NCI-H524 treated with DMSO at 0.1 percent for 48 hours (cell line): ENCODE measurements at regions not wholly inside any gene's neighbourhood (a gene's known extent, or its start where the extent isn't known, plus 50 kb on each side); places are given as distances from the start of the nearest gene placed in this dataset.
"Not testable (repeated sequence)": the region's sequence is repeated elsewhere in the genome, so short reads cannot be mapped to it uniquely, and the experiment has no call there.

Experiments used
- DNase-seq: peaks from one replicate; lab custom pipeline; 2025; lab: John Stamatoyannopoulos, UW

DNA sequence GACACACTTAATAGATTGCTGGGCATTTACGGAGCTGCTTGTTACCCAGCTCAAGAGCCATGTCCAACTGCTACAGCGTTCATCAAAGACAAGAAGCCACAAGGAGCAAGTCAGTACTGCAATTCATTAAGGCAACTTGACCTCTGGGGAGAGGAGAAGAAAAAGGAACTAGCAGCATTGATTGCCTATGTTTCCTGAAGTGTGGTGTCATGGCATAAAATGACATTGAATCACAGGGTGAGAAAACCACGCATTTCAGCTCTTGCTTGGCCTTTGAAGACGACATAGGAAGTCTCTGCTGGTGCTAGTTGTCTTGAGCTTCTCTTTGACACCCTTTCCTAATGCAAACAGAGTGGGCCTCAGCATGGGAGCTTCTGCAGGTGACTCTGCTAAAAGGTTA is 139.1 kb downstream of the CDH26 start:
- DNase-seq: no peak

DNA sequence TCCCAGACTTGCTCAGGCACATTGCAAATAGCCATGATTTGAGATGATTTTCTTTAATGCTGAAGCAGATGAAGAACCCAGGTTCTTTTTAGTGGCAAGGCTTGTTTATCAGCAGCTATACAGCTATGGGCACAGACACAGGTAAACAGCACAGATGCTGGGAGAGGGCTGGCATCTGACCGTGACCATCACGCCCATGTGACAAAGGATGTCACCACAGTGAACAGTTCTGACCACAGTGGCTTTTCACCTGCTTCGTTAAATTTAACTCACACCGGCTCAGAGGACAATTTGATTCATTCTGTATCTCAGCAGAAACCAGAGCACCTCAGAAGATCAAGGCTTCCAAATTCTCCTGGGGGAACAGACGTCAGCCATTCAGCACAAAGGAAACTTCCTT is 142.6 kb downstream of the CDH26 start:
- no peak for DNase-seq

DNA sequence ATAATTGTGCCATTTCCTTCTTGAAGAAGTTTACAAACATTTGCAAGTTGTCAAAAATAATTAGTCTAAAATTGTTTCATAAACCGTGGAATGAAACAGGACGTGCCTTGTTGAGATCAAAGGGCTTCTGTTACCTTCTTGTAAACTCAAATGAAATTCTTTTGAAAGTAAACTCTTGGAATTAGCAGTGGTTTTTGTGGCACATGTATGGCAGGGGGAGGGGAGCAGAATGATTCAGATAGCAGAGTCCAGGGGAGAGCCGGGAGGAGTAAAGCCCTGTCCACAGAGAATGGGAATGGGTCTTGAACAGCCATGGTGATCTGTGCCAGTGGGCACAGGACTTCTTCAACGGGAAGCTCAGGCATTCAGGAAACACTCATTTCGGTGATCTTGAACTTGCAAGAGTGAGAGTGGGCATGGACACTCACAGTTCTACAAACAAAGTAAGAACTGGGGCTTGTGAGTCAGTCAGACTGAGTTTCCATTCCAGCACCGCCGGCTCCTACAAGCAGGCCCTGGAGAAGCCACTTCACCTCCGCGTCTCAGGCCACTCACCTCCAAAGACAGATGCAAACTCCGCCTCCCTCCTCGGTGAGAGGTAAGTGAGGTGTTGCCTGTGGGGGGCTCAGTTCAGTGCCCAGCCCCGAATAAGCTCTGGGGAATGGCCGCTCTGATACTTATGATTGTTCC is 143.1 kb downstream of the CDH26 start:
- DNase-seq: no peak

DNA sequence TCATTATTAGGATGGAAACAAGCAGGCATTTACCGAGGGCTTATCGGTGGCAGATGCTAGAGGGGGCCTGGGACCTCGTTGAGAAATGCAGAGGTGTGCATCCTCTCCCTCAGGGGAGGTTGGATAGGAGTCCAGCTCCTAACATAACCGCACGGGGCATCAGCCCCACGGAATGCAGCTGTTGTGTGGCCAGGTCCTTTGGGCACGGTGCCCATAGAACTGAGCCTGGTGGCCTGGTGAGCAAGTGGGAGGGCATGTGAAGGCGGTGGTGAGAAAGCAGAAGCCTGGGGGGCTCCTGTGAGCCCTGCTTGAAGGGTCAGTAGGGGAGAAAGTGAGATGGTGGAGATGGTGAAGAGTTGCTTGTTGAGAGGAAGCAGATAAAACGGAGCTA is 143.7 kb downstream of the CDH26 start:
- no peak for DNase-seq

DNA sequence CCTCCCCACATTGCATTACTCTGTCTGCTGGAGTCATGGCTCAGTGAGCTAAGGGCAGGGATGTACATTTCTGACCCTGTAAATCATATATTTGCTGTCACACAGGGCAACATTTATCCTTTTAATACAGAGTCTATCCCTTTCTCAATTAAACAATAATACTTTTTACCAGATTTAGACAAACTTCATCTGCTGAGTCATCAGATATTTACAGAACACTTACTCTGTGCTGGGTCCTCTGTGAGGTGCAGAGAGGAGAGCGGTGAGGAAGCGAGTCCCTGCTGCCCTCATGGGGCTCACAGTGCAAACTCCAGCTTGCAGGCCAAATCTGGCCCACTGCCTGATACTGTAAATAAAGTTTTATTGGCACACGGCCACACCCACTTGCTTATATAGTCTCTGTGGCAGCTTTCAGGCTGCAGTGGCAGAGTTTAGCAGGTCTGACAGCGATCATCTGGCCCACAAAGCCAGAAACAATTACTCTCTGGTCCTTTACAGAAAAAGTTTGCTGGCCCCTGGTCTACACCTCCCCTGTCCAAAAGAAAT is 144.5 kb downstream of the CDH26 start:
- DNase-seq: no peak

DNA sequence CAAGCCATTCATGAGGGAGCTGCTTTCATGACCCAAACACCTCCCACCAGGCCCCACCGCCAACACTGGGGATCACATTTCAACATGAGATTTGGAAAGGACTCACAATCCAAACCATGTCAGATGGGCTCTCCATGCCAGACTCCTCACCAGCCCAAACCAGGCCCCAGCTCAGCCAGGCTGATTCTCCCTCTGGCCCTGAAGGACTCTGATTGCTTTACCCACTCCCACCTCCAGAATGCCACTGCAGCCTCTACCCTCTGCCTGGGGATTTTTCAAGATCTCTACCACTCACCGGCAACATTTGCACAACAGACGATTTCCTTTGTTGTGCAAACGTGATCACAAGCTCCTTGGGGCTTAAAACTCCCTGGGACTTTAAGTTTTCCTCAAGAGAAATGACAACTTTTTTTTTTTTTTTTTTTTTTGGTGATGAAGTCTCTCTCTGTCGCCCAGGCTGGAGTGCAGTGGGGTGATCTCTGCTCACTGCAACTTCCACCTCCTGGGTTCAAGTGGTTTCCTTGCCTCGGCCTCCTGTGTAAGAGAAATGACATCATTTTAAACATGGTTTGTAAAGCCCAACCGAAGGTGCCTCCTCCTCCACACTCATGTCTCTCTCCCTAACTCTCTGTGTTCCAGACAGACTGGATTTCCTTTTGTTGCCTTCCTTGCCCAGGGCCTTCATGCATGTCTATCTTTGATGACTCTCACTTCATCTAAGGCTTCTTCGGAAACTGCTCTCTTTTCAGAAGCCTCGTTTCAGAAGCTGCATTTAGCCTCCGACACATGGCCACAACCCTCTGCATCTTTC is 147.0 kb downstream of the CDH26 start:
- DNase-seq: no peak

DNA sequence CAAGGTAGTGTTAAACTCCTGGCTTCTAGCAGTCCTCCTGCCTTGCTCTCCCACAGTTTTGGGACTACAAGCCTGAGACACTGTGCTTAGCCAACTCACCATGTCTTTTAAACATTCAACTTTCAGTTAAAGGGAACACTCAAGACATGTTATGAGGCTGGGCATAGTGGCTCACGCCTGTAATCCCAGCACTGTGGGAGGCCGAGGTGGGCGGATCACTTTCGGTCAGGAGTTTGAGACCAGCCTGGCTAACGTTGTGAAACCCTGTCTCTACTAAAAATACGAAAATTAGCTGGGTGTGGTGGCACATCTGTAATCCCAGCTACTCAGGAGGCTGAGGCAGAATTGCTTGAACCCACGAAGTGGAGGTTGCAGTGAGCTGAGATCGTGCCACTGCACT is 148.0 kb downstream of the CDH26 start:
- not testable (repeated sequence) for DNase-seq

DNA sequence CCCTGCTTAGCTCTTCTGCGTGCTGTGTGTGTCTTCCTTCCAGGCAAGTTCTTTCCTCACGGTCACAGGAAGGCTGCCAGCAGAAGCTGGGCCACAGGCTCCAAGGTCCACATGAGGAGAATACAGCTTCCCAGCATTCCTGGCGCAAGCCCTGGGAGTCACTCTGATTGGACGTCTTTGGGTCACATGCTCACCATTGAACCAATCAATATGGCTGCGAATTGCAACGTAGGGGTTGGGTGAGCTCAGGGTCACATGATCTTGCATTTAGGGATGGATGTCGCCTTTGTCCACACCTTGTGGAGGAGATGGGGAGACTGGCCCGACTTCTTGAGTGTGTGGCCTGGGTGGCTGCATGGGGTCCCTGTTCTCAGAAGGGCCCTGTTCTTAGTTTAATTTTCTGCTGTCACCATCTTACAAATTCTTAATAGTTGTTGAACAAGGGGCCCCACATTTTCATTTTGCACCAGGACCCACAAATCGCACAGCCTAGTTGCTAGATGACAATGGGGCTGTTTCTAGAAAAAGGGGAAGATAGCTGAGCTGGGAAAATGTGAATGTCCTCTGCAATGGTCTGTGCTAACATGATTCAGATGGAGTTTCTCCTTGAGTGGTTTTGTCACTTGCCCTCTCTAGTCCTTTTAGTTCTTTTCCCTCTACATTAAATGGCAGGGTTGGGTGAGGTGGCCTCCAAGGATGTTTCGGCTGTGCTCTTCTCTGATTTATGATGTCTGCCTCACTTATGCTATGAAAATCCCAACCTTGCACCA is 149.6 kb downstream of the CDH26 start:
- DNase-seq: no peak

DNA sequence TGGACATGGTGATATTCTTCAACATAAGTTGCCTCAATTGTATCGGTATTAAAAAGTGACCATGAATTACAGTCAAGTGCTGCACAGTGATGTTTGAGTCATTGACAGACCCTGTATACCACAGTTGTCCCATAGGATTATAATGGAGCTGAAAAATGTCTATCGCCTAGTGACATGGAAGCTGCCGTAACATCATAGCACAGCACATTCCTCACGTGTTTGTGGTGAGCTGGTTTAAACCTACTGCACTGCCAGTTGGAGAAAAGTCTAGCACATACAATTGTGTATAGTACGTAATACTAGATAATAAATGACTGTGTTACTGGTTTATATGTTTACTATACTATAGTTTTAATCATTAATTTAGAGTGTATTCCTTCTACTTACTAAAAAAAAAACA is 150.2 kb downstream of the CDH26 start:
- no peak for DNase-seq

DNA sequence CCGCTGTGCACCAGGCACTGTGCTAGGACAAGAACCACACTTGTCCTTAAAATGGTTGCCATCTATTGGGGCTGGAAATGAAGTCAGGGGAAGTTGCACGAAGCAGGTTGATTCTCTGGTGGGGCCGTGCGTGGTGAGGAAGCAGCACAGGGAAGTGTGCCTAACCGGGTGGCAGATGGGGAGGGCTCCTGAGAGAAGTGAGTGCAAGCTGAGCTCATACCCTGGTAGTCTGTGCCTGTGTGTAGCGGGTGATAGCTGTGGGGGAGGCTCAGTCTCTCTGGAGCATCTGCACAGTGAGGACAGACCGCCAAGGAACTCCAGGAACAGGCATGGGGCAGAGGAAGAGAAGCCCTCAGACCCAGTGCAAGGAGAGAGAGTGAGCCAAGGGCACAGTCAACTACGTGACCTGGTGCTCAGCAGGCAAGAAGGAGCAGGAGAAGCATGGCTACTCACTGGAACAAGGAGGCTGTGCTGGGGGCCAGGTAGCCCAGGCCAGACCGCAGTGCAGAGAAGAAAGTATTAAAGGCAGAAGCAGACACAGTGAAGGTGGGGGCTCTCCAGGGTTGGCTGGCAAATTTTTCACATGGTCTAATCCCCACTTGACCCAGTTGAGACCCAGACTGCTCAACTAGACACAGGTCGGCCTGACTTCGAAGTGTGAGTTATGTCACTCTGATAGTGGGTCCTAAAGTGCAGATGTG is 155.0 kb downstream of the CDH26 start:
- DNase-seq: peak; percentile 56

DNA sequence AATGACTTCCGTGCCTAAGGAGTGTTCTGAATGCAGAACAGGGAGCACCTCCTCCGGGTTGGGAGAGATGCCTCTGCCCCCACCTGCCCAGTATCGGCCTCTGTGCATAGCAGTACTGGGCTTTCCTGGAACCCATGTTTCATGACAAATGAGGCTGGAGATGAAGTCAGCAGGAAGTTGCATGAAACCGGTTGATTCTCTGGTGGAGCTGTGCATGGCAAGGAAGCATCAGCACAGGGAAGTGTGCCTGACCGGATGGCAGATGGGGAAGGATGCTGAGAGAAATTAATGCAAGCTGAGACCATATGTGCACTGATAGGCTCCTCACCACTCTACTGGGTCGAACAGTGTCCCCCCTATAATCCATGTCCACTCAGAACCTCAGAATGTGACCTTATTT is 155.5 kb downstream of the CDH26 start:
- DNase-seq: peak; percentile 51

DNA sequence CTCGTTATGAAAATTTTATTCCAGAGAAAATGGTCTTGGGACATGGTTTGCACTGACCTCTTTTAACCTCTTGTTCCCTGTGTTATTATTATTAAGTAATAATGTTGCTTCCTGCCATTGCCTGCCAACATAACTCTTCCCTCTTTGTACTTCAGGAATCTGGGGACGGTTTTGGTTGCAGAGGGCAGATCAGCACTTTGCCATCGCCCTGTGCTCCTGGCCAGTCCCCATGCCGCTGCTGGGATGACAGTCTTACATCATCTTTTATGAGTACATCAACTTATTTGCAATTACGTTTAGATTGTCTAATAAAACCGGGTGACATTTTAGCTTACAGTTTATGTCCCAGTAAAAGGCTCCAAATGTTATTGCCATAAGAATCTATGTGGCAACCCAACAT is 157.2 kb downstream of the CDH26 start:
- no peak for DNase-seq

DNA sequence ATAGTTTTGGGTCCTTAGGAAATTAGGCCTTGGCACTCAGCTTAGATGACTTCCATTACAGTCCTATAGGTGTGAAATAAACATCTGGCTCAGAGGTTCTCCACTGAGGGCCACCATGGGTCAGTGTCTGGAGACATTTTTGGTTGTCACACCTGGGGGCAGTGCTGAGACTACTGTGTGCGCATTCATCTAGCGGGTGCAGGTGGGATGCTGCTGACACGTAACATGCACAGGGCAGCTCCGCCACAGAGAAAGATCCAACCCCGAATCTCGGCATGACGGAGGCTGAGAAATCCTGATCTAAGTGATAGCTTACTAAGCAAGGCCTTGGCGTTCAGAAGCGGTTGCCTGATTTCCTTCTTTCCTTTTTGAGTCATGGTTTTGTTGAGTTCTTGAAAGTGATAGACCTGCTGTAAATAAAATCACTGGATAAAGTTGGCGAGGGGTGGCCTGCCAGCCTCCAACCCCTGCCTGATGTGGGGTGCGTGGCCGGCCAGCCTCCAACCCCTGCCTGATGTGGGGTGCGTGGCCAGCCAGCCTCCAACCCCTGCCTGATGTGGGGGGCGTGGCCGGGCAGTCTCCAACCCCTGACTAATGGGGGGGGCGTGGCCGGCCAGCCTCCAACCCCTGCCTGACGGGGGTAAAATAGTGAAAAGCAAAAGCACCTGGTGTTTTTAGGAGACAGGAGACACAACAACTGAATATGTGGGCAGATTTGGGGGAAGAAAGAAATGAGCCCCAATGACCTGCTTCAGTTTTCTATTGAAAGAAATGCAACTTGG is 158.1 kb downstream of the CDH26 start:
- no peak for DNase-seq

DNA sequence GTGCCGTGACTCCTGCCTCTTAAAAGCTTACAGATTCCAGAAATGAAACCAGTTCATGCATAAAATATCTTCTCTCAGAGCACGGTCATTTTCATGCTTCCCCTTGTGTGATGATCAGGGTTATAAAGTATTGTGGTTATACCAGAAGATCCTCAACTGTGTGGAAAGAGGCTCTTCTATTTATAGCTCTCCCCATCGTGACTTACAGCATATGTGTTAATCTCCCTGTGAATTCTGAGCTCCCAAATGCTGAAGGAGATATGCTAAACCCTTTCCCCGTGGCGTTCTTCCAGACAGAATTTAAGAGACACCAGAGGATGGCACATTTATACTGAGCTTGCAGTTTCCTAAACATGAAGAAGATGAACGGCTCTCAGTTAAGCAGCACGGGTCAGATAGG is 158.8 kb downstream of the CDH26 start:
- DNase-seq: no peak

DNA sequence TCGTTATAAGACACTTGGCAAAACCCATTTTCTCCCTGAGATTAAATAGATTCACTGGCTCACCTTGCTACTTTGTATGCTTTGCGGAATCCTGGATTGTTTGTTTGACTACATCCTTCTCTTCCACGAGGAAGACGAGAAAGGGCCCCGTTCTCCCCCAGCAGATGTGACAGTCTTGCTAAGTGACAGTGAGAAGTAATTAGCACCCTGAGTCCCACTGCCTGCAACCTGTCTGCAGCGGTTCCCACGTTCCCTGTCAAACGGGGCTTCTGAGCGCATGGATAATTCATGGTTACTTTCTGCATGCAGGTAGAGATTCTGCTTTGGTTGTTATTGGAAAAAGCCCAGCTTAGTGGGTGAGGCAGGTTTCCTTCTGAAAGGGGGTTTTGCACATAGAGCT is 163.7 kb downstream of the CDH26 start:
- DNase-seq: no peak

DNA sequence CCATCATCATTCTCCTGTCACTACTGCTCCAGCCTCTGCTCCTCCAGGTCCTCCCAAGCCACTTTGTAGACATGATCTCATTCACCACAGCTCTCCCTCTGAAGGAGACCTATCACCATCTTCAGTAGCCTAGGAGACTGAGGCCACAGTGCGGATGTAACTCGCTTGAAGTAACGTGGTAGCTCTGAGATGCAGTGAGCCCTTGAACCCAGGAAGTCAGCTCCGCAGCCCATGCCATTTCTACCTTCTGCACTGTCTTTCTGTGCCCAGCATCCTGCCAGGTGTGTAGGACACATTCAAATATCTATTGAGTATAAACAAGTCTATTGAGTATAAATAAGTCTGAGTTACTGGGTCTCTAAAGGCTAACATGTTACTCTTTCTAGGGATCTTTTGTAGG is 164.4 kb downstream of the CDH26 start:
- no peak for DNase-seq

DNA sequence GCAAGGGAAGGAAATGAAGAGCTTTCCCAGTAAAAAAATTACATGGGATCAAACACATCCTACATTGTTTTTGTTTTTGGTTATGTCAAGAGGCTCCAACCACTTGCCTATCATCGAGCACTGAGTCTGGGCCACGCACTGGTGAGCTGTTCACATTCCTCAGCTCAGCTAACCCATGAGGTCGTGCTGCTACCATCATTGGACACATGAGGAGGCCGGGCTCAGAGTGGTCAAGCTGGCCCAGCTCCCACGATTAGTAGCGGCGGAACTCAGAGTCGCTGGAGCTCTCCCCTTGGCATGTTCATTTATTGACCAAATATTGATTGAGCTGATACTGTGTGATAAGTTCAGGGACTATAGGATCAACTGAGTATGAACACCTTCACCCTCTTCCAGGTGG is 164.9 kb downstream of the CDH26 start:
- DNase-seq: no peak

DNA sequence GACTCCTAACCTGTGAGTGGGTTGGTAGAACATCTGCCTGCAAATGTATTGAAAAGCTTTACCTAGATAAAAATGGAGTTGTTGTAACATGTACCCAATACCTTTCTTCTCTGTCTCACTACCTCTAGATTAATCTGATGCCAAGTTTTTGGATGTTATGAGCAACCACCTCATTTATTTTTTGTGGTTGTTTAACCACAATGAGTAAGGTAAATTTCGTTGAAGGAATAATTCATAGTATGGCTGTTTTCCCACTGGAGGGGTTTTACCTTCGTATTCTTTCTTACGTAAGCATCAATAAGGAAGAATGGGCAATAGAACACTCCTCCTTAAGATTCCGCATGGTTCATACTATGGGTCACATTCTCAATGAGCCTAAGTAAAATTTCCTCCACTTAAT is 165.4 kb downstream of the CDH26 start:
- no peak for DNase-seq

DNA sequence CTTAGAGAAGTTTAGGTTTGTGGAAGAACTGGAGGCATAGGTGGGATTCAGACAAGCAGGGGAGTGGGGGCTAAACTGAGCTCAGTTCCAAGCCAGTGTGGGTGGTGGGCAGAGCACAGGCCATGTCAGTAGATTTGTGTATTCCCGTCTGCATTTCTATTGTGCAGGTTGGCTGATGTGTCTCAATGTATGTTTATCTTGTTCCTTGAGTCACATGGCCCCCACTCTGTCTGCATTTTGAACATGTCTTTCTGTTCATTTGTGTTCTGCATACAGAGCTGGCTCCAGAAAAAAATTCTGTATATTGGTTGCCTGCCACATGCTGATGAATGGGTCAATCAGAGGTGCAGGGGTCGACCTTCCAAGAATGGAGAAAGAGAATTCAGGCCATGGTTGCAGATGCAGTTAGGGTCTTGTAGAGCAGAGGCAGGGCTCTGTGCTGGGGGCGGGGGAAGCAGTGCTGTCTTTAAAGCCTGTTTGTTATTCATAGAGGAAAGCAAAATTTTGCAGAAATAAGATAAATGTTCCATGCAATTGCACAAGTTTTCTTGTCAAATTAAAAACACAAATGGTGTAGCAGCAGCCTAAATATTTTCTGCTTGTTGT is 166.7 kb downstream of the CDH26 start:
- DNase-seq: no peak

DNA sequence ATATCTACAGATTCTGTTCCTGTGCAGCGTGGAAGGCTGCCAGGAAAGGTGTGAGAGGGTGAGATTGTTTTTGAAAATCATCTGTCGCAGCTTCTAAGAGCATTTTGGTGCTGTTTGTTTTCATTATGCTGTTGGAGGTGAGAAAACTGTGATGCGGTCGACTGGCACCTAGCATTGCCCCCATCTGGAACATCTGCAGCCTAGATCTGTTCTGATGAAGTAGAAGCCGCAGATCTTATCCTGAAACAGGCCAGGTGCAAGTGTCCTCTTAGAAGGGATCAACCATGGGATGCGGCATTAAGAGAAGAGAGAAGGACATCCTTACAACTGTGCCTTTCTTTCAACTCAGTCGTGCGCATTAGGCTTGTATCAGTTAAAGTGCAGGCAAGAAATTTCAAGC is 167.3 kb downstream of the CDH26 start:
- DNase-seq: no peak

DNA sequence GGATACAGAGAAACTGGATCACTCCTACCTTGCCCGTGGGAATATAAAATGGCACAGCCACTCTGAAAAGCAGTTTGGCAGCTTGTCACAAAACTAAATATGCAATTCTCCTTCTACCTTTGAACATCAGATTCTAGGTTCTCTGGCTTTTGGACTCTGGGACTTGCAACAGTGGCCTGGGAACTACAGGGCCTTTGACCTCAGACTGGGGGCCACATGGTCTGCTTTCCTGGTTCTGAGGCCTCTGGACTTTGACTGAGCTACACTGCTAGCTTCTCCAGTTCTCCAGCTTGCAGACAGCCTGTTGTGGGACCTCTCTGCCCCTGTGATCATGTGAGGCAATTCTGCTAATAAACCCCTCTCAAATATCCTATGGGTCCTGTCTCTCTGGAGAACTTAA is 168.8 kb downstream of the CDH26 start:
- DNase-seq: no peak
